ENCODE measurements at regions not wholly inside any gene's neighbourhood (a gene's known extent, or its start where the extent isn't known, plus 50 kb on each side); places are given as distances from the start of the nearest gene placed in this dataset.
"Not testable (repeated sequence)": the region's sequence is repeated elsewhere in the genome, so short reads cannot be mapped to it uniquely, and the experiment has no call there.

- no peak overlapping the region for H3K4me3 Mint-ChIP-seq (ENCODE audit: unreplicated experiment)
- Histone ChIP-seq H3K4me1 (ENCODE audit: insufficient read depth, low read length) (no peaks in the 10 kb centered on the region), H3K27me3 (ENCODE audit: insufficient read depth, low read length) (no peaks in the 10 kb centered on the region), H3K27ac (ENCODE audit: low read depth, low read length) (no peak overlapping the region), H3K79me2 (ENCODE audit: insufficient read depth, low read length) (no peaks in the 10 kb centered on the region), H3K4me3 (ENCODE audit: insufficient read depth, low read depth, low read length) (no peak overlapping the region), H2AFZ (ENCODE audit: low read depth, low read length) (no peak overlapping the region), H3K36me3 (ENCODE audit: insufficient read depth, low read length) (no peaks in the 10 kb centered on the region), H3K9me3 (ENCODE audit: insufficient read depth, low read depth, low read length) (no peaks in the 10 kb centered on the region), H3K9ac (ENCODE audit: low read length) (no peak overlapping the region), H3K4me2 (ENCODE audit: low read length) (no peak overlapping the region), H4K20me1 (ENCODE audit: insufficient read depth, low read length) (no peaks in the 10 kb centered on the region)
- H3K27me3 Mint-ChIP-seq (ENCODE audit: low read depth, unreplicated experiment): no peaks in the 10 kb centered on the region
- TF ChIP-seq CTCF (IDR thresholded peaks at IDR 0.05; ENCODE audit: insufficient read depth, low read depth, low read length): no peak
- TF ChIP-seq EZH2 (IDR thresholded peaks at IDR 0.05; ENCODE audit: insufficient read depth, low read length): no peak
- H3K9me3 Mint-ChIP-seq (ENCODE audit: unreplicated experiment): peaks cover 2% of the 10 kb centered on the region
- FAIRE-seq: no peak
- no peaks in the 10 kb centered on the region for H3K36me3 Mint-ChIP-seq (ENCODE audit: low read depth, unreplicated experiment)
- no peak for DNase-seq (ENCODE audit: low read depth)
- H3K27ac Mint-ChIP-seq (ENCODE audit: unreplicated experiment): no peak overlapping the region
- H3K4me1 Mint-ChIP-seq (ENCODE audit: low read depth, unreplicated experiment): no peaks in the 10 kb centered on the region
Observed at GRCh38 chr16:34803683-34804416, 1344.4 kb downstream of the TP53TG3F start.

- H3K79me2 ChIP-seq (ENCODE audit: insufficient read depth, low read length); H3K4me2 ChIP-seq (ENCODE audit: low read length); H3K4me1 ChIP-seq (ENCODE audit: insufficient read depth, low read length); H3K4me3 ChIP-seq (ENCODE audit: insufficient read depth, low read depth, low read length); H3K4me1 Mint-ChIP-seq (ENCODE audit: low read depth, unreplicated experiment); H3K4me3 Mint-ChIP-seq (ENCODE audit: unreplicated experiment); FAIRE-seq; DNase-seq (ENCODE audit: low read depth); H3K27ac ChIP-seq (ENCODE audit: low read depth, low read length); H2AFZ ChIP-seq (ENCODE audit: low read depth, low read length); H3K36me3 ChIP-seq (ENCODE audit: insufficient read depth, low read length); H3K36me3 Mint-ChIP-seq (ENCODE audit: low read depth, unreplicated experiment); H3K27me3 ChIP-seq (ENCODE audit: insufficient read depth, low read length); H4K20me1 ChIP-seq (ENCODE audit: insufficient read depth, low read length); H3K9me3 Mint-ChIP-seq (ENCODE audit: unreplicated experiment); H3K9me3 ChIP-seq (ENCODE audit: insufficient read depth, low read depth, low read length); H3K9ac ChIP-seq (ENCODE audit: low read length); H3K27ac Mint-ChIP-seq (ENCODE audit: unreplicated experiment); H3K27me3 Mint-ChIP-seq (ENCODE audit: low read depth, unreplicated experiment): not testable (repeated sequence)
Observed at GRCh38 chr16:34806992-34807644, 1347.7 kb downstream of the TP53TG3F start.

- not testable (repeated sequence) for H3K4me3 ChIP-seq (ENCODE audit: insufficient read depth, low read depth, low read length); H3K36me3 ChIP-seq (ENCODE audit: insufficient read depth, low read length); H3K36me3 Mint-ChIP-seq (ENCODE audit: low read depth, unreplicated experiment); H3K9me3 Mint-ChIP-seq (ENCODE audit: unreplicated experiment); DNase-seq (ENCODE audit: low read depth); H3K4me1 Mint-ChIP-seq (ENCODE audit: low read depth, unreplicated experiment); FAIRE-seq; H3K27ac Mint-ChIP-seq (ENCODE audit: unreplicated experiment); H3K9ac ChIP-seq (ENCODE audit: low read length); H3K4me2 ChIP-seq (ENCODE audit: low read length); H3K4me1 ChIP-seq (ENCODE audit: insufficient read depth, low read length); H3K27me3 ChIP-seq (ENCODE audit: insufficient read depth, low read length); H4K20me1 ChIP-seq (ENCODE audit: insufficient read depth, low read length); H2AFZ ChIP-seq (ENCODE audit: low read depth, low read length); H3K79me2 ChIP-seq (ENCODE audit: insufficient read depth, low read length); H3K27me3 Mint-ChIP-seq (ENCODE audit: low read depth, unreplicated experiment); H3K9me3 ChIP-seq (ENCODE audit: insufficient read depth, low read depth, low read length); H3K27ac ChIP-seq (ENCODE audit: low read depth, low read length); H3K4me3 Mint-ChIP-seq (ENCODE audit: unreplicated experiment)
Observed at GRCh38 chr16:34807844-34808243, 1348.4 kb downstream of the TP53TG3F start.

GRCh38 chr16:34808530-34808929 is 1349.1 kb downstream of the TP53TG3F start:
- FAIRE-seq; H3K4me1 Mint-ChIP-seq (ENCODE audit: low read depth, unreplicated experiment): not testable (repeated sequence)

More at GRCh38 chr16:34808530-34808929, 1349.1 kb downstream of the TP53TG3F start:
- not testable (repeated sequence) for H3K9ac ChIP-seq (ENCODE audit: low read length); H3K36me3 Mint-ChIP-seq (ENCODE audit: low read depth, unreplicated experiment); H3K4me3 Mint-ChIP-seq (ENCODE audit: unreplicated experiment); H3K27me3 Mint-ChIP-seq (ENCODE audit: low read depth, unreplicated experiment); H3K9me3 ChIP-seq (ENCODE audit: insufficient read depth, low read depth, low read length); H3K9me3 Mint-ChIP-seq (ENCODE audit: unreplicated experiment); H3K27me3 ChIP-seq (ENCODE audit: insufficient read depth, low read length); H4K20me1 ChIP-seq (ENCODE audit: insufficient read depth, low read length); H3K4me1 ChIP-seq (ENCODE audit: insufficient read depth, low read length); DNase-seq (ENCODE audit: low read depth); H2AFZ ChIP-seq (ENCODE audit: low read depth, low read length); H3K4me2 ChIP-seq (ENCODE audit: low read length); H3K79me2 ChIP-seq (ENCODE audit: insufficient read depth, low read length); H3K27ac ChIP-seq (ENCODE audit: low read depth, low read length); H3K4me3 ChIP-seq (ENCODE audit: insufficient read depth, low read depth, low read length); H3K36me3 ChIP-seq (ENCODE audit: insufficient read depth, low read length); H3K27ac Mint-ChIP-seq (ENCODE audit: unreplicated experiment)
